Spleen (tissue), 7 donors: ENCODE measurements at regions not wholly inside any gene's neighbourhood (a gene's known extent, or its start where the extent isn't known, plus 50 kb on each side); places are given as distances from the start of the nearest gene placed in this dataset.

Experiments used
- CTCF ChIP-seq, 11 experiments: fragments of 200-600 bp in 7 of 11; fragments of 450-650 bp in 4 of 11; sonication (generic) in 4 of 11; IDR thresholded peaks in 8 of 11; conservative IDR thresholded peaks in 3 of 11; 1 replicate in 7 of 11; 2 replicates in 4 of 11; pipeline versions ENCODE4 v1.4.0 to v1.8.0; 2016 to 2021; ENCODE audit warnings: antibody characterized with exemption in 11 of 11, inconsistent platforms in 4 of 11, mild to moderate bottlenecking in 1 of 11
- POLR2A ChIP-seq, 3 donors: fragments of 450-650 bp; IDR thresholded peaks; one replicate each; pipeline ENCODE4 v1.5.1; 2017; ENCODE audit warnings: antibody characterized with exemption in 3 of 3, mild to moderate bottlenecking in 1 of 3
- POLR2AphosphoS5 ChIP-seq, 3 donors: sonication (generic); formaldehyde crosslinking; IDR thresholded peaks; one replicate each; pipeline ENCODE4 v1.5.1; 2017; ENCODE audit warnings: antibody characterized with exemption in 3 of 3
- donor health status: DM: no; HTN: no; CAD: no; lungs with moderate emphysema.
- donor health status: DM: no; HTN: no; CAD: no.
- donor health status: DM: no; HTN: no; CAD: no.

GRCh38 chr1:36590264-36590663 is 107.6 kb upstream of the CSF3R start:
- TF ChIP-seq CTCF (IDR thresholded peaks at IDR 0.05 in 8 of 11, conservative IDR thresholded peaks at IDR 0.05 in 3 of 11) (no peak), POLR2A (IDR thresholded peaks at IDR 0.05) (no peak), POLR2AphosphoS5 (IDR thresholded peaks at IDR 0.05) (no peak)
